ENCODE measurements at regions not wholly inside any gene's neighbourhood (a gene's known extent, or its start where the extent isn't known, plus 50 kb on each side); places are given as distances from the start of the nearest gene placed in this dataset.

DNA sequence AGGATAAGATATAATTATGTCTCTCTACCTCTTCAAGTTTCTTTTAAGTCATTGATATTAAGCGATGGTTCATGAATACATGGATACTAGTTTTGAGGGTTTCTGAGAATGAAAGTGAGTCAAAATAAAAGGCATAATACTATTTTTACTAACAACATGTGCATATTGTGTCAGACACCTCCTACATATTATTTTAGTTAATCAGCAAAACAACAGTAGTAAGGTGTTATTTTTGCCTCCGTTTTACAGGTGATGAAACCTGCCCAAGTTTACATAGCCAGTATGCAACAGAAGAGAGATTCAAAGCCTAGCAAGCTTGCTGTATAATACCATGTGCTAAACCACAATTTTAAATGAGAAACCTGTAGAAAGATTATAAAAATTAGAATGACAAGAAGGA, 544.1 kb downstream of the EPHA5 start:
- Histone ChIP-seq H3K36me3 (ENCODE audit: low read depth, low read length) (no peaks in the 10 kb centered on the region), H3K4me3 (ENCODE audit: low read length) (no peak overlapping the region), H3F3A (ENCODE audit: low read length, unreplicated experiment) (no peaks in the 10 kb centered on the region), H3K27me3 (ENCODE audit: low read length) (no peaks in the 10 kb centered on the region), H2AFZ (ENCODE audit: low read length) (no peak overlapping the region), H3K27ac (ENCODE audit: low read length) (no peak overlapping the region), H3K4me2 (ENCODE audit: low read length) (no peak overlapping the region), H3K9me3 (ENCODE audit: low read length) (no peaks in the 10 kb centered on the region), H3K9me2 (replicated peaks; ENCODE audit: low read length) (0 out of 2 replicates have a peak, but pooled peaks cover 3% of the 10 kb centered on the region), H3K4me1 (ENCODE audit: insufficient read depth, low read length) (no peaks in the 10 kb centered on the region), H4K20me1 (ENCODE audit: low read length) (no peaks in the 10 kb centered on the region), H3K9ac (ENCODE audit: low read length) (no peak overlapping the region), H3K79me2 (ENCODE audit: low read length) (no peaks in the 10 kb centered on the region)
- no TSS peak for BruUV-seq (replicated peaks)
- ChIA-PET POLR2A (ENCODE audit: unreplicated experiment) (interaction anchor here (0.6 kb wide), 1 partner anchor 149 kb away, joined by 3 read pairs; no protein-coding TSS in a partner anchor), CTCF (no interaction called here)
- TF ChIP-seq, protein P1, sequence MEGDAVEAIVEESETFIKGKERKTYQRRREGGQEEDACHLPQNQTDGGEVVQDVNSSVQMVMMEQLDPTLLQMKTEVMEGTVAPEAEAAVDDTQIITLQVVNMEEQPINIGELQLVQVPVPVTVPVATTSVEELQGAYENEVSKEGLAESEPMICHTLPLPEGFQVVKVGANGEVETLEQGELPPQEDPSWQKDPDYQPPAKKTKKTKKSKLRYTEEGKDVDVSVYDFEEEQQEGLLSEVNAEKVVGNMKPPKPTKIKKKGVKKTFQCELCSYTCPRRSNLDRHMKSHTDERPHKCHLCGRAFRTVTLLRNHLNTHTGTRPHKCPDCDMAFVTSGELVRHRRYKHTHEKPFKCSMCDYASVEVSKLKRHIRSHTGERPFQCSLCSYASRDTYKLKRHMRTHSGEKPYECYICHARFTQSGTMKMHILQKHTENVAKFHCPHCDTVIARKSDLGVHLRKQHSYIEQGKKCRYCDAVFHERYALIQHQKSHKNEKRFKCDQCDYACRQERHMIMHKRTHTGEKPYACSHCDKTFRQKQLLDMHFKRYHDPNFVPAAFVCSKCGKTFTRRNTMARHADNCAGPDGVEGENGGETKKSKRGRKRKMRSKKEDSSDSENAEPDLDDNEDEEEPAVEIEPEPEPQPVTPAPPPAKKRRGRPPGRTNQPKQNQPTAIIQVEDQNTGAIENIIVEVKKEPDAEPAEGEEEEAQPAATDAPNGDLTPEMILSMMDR (conservative IDR thresholded peaks at IDR 0.05; ENCODE audit: low read depth, low read length): no peak
- TF ChIP-seq EZH2 (IDR thresholded peaks at IDR 0.05; ENCODE audit: low read length, unreplicated experiment) (no peak), EZH2phosphoT487 (IDR thresholded peaks at IDR 0.05; ENCODE audit: borderline replicate concordance, low read length) (no peak)
- intact Hi-C loops (cut with micrococcal nuclease): no loop called here
- ATAC-seq (no peak), DNase-seq (no peak)

DNA sequence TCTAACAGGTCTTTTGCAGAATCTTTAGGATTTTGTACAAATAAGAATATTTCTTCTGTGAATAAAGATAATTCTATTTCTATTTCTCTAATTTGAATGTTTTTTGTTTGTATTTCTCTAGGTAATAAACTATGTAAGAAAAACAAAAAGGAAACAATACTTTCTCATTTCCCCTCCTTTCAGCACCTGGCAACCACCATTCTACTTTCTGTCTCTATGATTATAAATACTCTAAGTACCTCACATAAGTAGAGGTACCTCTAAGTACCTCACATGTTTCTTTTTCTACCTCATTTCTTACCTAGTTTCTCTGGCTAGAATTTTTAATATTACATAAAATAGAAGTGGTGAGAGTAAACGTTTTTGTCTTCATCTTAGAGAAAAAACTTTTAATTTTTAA, 550.0 kb downstream of the EPHA5 start:
- no peak overlapping the region for H2AFZ ChIP-seq (ENCODE audit: low read length)
- no peaks in the 10 kb centered on the region for H3K27me3 ChIP-seq (ENCODE audit: low read length)
- intact Hi-C loops (cut with micrococcal nuclease): no loop called here
- H3K4me2 ChIP-seq (ENCODE audit: low read length): no peak overlapping the region
- 0 out of 2 replicates have a peak, but pooled peaks cover 3% of the 10 kb centered on the region for H3K9me2 ChIP-seq (replicated peaks; ENCODE audit: low read length)
- H3K4me3 ChIP-seq (ENCODE audit: low read length): no peak overlapping the region
- no peaks in the 10 kb centered on the region for H3K4me1 ChIP-seq (ENCODE audit: insufficient read depth, low read length)
- H3K79me2 ChIP-seq (ENCODE audit: low read length): no peaks in the 10 kb centered on the region
- H3F3A ChIP-seq (ENCODE audit: low read length, unreplicated experiment): no peaks in the 10 kb centered on the region
- DNase-seq (no peak), ATAC-seq (no peak)
- H3K27ac ChIP-seq (ENCODE audit: low read length): no peak overlapping the region
- POLR2A ChIA-PET (ENCODE audit: unreplicated experiment): no interaction called here
- TF ChIP-seq, protein P1 (conservative IDR thresholded peaks at IDR 0.05; ENCODE audit: low read depth, low read length): no peak
- TF ChIP-seq EZH2 (IDR thresholded peaks at IDR 0.05; ENCODE audit: low read length, unreplicated experiment) (no peak), EZH2phosphoT487 (IDR thresholded peaks at IDR 0.05; ENCODE audit: borderline replicate concordance, low read length) (no peak)
- no TSS peak for BruUV-seq (replicated peaks)
- CTCF ChIA-PET: no interaction called here
- H3K9me3 ChIP-seq (ENCODE audit: low read length): no peaks in the 10 kb centered on the region
- H3K36me3 ChIP-seq (ENCODE audit: low read depth, low read length): no peaks in the 10 kb centered on the region
- H4K20me1 ChIP-seq (ENCODE audit: low read length): no peaks in the 10 kb centered on the region
- H3K9ac ChIP-seq (ENCODE audit: low read length): no peak overlapping the region

DNA sequence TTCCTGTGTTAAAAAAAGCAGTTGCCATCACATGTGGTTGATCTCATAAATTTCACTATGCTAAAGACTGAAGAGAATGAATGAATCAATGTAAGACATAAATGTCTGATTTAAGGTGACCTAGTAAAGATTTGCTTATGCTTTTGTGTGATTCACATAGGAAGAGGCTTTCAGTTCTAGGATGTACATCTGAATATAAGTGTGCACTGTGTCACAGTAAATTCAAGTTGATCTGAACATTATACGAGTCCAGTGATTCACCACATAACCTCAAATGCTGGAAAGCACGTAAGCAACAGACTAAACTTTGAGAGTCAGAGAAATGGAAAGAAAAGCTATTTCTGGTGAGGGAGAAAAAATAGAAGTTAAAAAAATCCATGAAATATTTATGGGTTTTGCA, 567.9 kb downstream of the EPHA5 start:
- Histone ChIP-seq H3K4me3 (ENCODE audit: low read length) (no peak overlapping the region), H3F3A (ENCODE audit: low read length, unreplicated experiment) (no peaks in the 10 kb centered on the region), H3K9ac (ENCODE audit: low read length) (no peak overlapping the region), H3K36me3 (ENCODE audit: low read depth, low read length) (no peaks in the 10 kb centered on the region), H3K27me3 (ENCODE audit: low read length) (no peaks in the 10 kb centered on the region), H3K79me2 (ENCODE audit: low read length) (no peaks in the 10 kb centered on the region), H2AFZ (ENCODE audit: low read length) (no peak overlapping the region), H3K4me1 (ENCODE audit: insufficient read depth, low read length) (no peaks in the 10 kb centered on the region), H3K9me2 (replicated peaks; ENCODE audit: low read length) (no peaks in the 10 kb centered on the region), H3K4me2 (ENCODE audit: low read length) (no peak overlapping the region), H3K9me3 (ENCODE audit: low read length) (no peaks in the 10 kb centered on the region), H4K20me1 (ENCODE audit: low read length) (no peaks in the 10 kb centered on the region), H3K27ac (ENCODE audit: low read length) (no peak overlapping the region)
- BruUV-seq (replicated peaks): no TSS peak
- ATAC-seq: peak; percentile 66; the same call in 1 of the 2 replicates
- POLR2A ChIA-PET (ENCODE audit: unreplicated experiment): no interaction called here
- DNase-seq: peak; percentile 18
- intact Hi-C loops (cut with micrococcal nuclease): no loop called here
- TF ChIP-seq EZH2 (IDR thresholded peaks at IDR 0.05; ENCODE audit: low read length, unreplicated experiment) (no peak), EZH2phosphoT487 (IDR thresholded peaks at IDR 0.05; ENCODE audit: borderline replicate concordance, low read length) (no peak)
- TF ChIP-seq, protein P1 (conservative IDR thresholded peaks at IDR 0.05; ENCODE audit: low read depth, low read length): no peak
- CTCF ChIA-PET: no interaction called here
